CD14-positive monocyte (primary cell): ENCODE measurements at regions not wholly inside any gene's neighbourhood (a gene's known extent, or its start where the extent isn't known, plus 50 kb on each side); places are given as distances from the start of the nearest gene placed in this dataset.
"Not testable (repeated sequence)": the region's sequence is repeated elsewhere in the genome, so short reads cannot be mapped to it uniquely, and the experiment has no call there.

Experiments used
- DNase-seq, 3 donors: peaks; one replicate each; pipeline ENCODE4 v3.0.0-alpha.2; 2011 to 2022
- H2AFZ ChIP-seq: 2 replicates; pipeline ENCODE4 v1.6.0; 2012; ENCODE audit warnings: mild to moderate bottlenecking, low read depth, low read length, inconsistent platforms; ENCODE audit not compliant: insufficient read depth, poor library complexity, severe bottlenecking
- H3K27ac ChIP-seq, 2 donors: 1 replicate in 1 of 2; 2 replicates in 1 of 2; pipeline ENCODE4 v1.5.1; 2012 to 2013; ENCODE audit warnings: low read length in 2 of 2, control low read depth in 1 of 2, inconsistent platforms in 1 of 2, low read depth in 1 of 2, mild to moderate bottlenecking in 1 of 2
- H3K27me3 ChIP-seq, 2 donors: one replicate each; pipeline versions ENCODE4 v1.6.0 to v1.6.1; 2011 to 2013; ENCODE audit warnings: low read length in 2 of 2; ENCODE audit not compliant: control insufficient read depth in 2 of 2, insufficient read depth in 2 of 2
- H3K36me3 ChIP-seq, 2 donors: replicated peaks in 1 of 2; 1 replicate in 1 of 2; 2 replicates in 1 of 2; pipeline versions ENCODE4 v1.5.1 to v1.6.1; 2012 to 2013; ENCODE audit warnings: low read length in 2 of 2, control low read depth in 1 of 2, inconsistent platforms in 1 of 2, mild to moderate bottlenecking in 1 of 2; ENCODE audit not compliant: insufficient read depth in 2 of 2, control insufficient read depth in 1 of 2
- H3K4me1 ChIP-seq, 2 donors: 1 replicate in 1 of 2; 2 replicates in 1 of 2; pipeline versions ENCODE4 v1.5.1 to v1.6.1; 2012 to 2013; ENCODE audit warnings: low read length in 2 of 2, control low read depth in 1 of 2, inconsistent platforms in 1 of 2, mild to moderate bottlenecking in 1 of 2, moderate library complexity in 1 of 2; ENCODE audit not compliant: insufficient read depth in 2 of 2, control insufficient read depth in 1 of 2
- H3K4me2 ChIP-seq: replicated peaks from 2 replicates; pipeline ENCODE3; 2012; ENCODE audit warnings: low read length, moderate library complexity, mild to moderate bottlenecking; ENCODE audit not compliant: poor library complexity, severe bottlenecking; ENCODE audit errors: extremely low read depth
- H3K4me3 ChIP-seq, 3 experiments: fragments of 200-600 bp in 1 of 3; sonication (generic) in 1 of 3; replicated peaks in 1 of 3; 1 replicate in 2 of 3; 2 replicates in 1 of 3; pipeline ENCODE4 v1.5.1; 2011 to 2013; ENCODE audit warnings: low read length in 3 of 3, mild to moderate bottlenecking in 3 of 3, control low read depth in 2 of 3, low read depth in 2 of 3, inconsistent platforms in 1 of 3, moderate library complexity in 1 of 3
- H3K79me2 ChIP-seq: 2 replicates; pipeline ENCODE4 v1.6.0; 2012; ENCODE audit warnings: mild to moderate bottlenecking, control low read depth, inconsistent platforms, low read length, moderate library complexity; ENCODE audit not compliant: insufficient read depth
- H3K9ac ChIP-seq: 2 replicates; pipeline ENCODE4 v1.6.0; 2017; ENCODE audit warnings: low read length, mild to moderate bottlenecking; ENCODE audit not compliant: insufficient read depth, poor library complexity, severe bottlenecking
- H3K9me3 ChIP-seq, 2 donors: replicated peaks in 1 of 2; 1 replicate in 1 of 2; 2 replicates in 1 of 2; pipeline versions ENCODE4 v1.5.1 to v1.6.1; 2012 to 2013; ENCODE audit warnings: low read length in 2 of 2, control low read depth in 1 of 2; ENCODE audit not compliant: control insufficient read depth in 1 of 2, insufficient read depth in 1 of 2
- H4K20me1 ChIP-seq: 2 replicates; pipeline ENCODE4 v1.6.0; 2012; ENCODE audit warnings: mild to moderate bottlenecking, low read length, control low read depth, moderate library complexity; ENCODE audit not compliant: insufficient read depth
- H3K27ac Mint-ChIP-seq, 7 donors: one replicate each; pipeline ENCODE4 v1.8.0; 2020; ENCODE audit warnings: mild to moderate bottlenecking in 7 of 7, mixed read lengths in 7 of 7, moderate library complexity in 6 of 7, inconsistent platforms in 2 of 7
- H3K27me3 Mint-ChIP-seq, 3 donors: one replicate each; pipeline ENCODE4 v1.8.0; 2021 to 2022; ENCODE audit warnings: low read depth in 3 of 3, mild to moderate bottlenecking in 3 of 3, mixed read lengths in 3 of 3, moderate library complexity in 3 of 3, inconsistent platforms in 1 of 3
- H3K36me3 Mint-ChIP-seq, 2 donors: one replicate each; pipeline ENCODE4 v1.8.0; 2020; ENCODE audit warnings: mixed read lengths in 2 of 2, inconsistent platforms in 1 of 2, mild to moderate bottlenecking in 1 of 2
- H3K4me1 Mint-ChIP-seq: one replicate; pipeline ENCODE4 v1.8.0; 2020; ENCODE audit warnings: mild to moderate bottlenecking, mixed read lengths
- H3K4me3 Mint-ChIP-seq, 2 donors: one replicate each; pipeline ENCODE4 v1.8.0; 2020; ENCODE audit warnings: mild to moderate bottlenecking in 2 of 2, mixed read lengths in 2 of 2, moderate library complexity in 1 of 2
- H3K9me3 Mint-ChIP-seq, 7 donors: one replicate each; pipeline ENCODE4 v1.8.0; 2020 to 2022; ENCODE audit warnings: mixed read lengths in 7 of 7, mild to moderate bottlenecking in 6 of 7, moderate library complexity in 6 of 7, inconsistent platforms in 2 of 7
- CTCF ChIP-seq: fragments of 200-600 bp; IDR thresholded peaks from one replicate; pipeline ENCODE4 v1.8.0; 2022; ENCODE audit warnings: antibody characterized with exemption, mild to moderate bottlenecking
- WGBS: methylation state at CpG from one replicate; pipeline ENCODE4 v1.1.5; 2013; ENCODE audit warnings: missing lambda C conversion rate; ENCODE audit not compliant: insufficient coverage; 5-methylcytosine and 5-hydroxymethylcytosine counted together
- intact Hi-C, 2 donors: fragments of 100-400 bp; cut with micrococcal nuclease; formaldehyde crosslinking; loops; one replicate each; pipeline versions ENCODE4 v1.15.0 to v1.15.1; 2023

GRCh38 chr3:8313560-8314267, 187.9 kb upstream of the LMCD1 start:
- peaks cover 0 to 2% (median 0%) of the 10 kb centered on the region in 3 donors for H3K27me3 Mint-ChIP-seq
- no peaks in the 10 kb centered on the region for H3K36me3 Mint-ChIP-seq
- Histone ChIP-seq H2AFZ (no peak overlapping the region), H3K27ac (no peak overlapping the region), H3K4me2 (no peak overlapping the region), H3K9me3 (peaks cover 4 to 8% of the 10 kb centered on the region in 2 donors), H3K36me3 (no peaks in the 10 kb centered on the region), H3K9ac (no peak overlapping the region), H3K4me1 (no peaks in the 10 kb centered on the region), H3K27me3 (no peaks in the 10 kb centered on the region), H4K20me1 (no peaks in the 10 kb centered on the region), H3K79me2 (no peaks in the 10 kb centered on the region), H3K4me3 (no peak overlapping the region)
- intact Hi-C loops = no loop called here
- no peak overlapping the region for H3K27ac Mint-ChIP-seq
- no peak for TF ChIP-seq CTCF
- H3K4me1 Mint-ChIP-seq = peaks cover 7% of the 10 kb centered on the region
- peaks cover 4 to 20% (median 12%) of the 10 kb centered on the region in 7 donors for H3K9me3 Mint-ChIP-seq
- no peak for DNase-seq
- H3K4me3 Mint-ChIP-seq = no peak overlapping the region
- 100% methylated on average over 1 of the region's 5 CpGs for WGBS

- H3K36me3 ChIP-seq, H3K4me1 ChIP-seq, H4K20me1 ChIP-seq, intact Hi-C loops, H2AFZ ChIP-seq, H3K9me3 ChIP-seq, H3K27ac ChIP-seq, H3K4me1 Mint-ChIP-seq, DNase-seq, H3K4me2 ChIP-seq, H3K27ac Mint-ChIP-seq, H3K79me2 ChIP-seq, H3K27me3 Mint-ChIP-seq, H3K4me3 Mint-ChIP-seq, H3K9ac ChIP-seq, H3K4me3 ChIP-seq, H3K27me3 ChIP-seq, H3K36me3 Mint-ChIP-seq: not testable (repeated sequence)
- 100% methylated on average over 2 of the region's 3 CpGs for WGBS
- peaks cover 4 to 19% (median 10%) of the 10 kb centered on the region in 7 donors for H3K9me3 Mint-ChIP-seq
Measured at GRCh38 chr3:8315526-8315925, 186.1 kb upstream of the LMCD1 start.
